Calu3 (cell line): ENCODE measurements at regions not wholly inside any gene's neighbourhood (a gene's known extent, or its start where the extent isn't known, plus 50 kb on each side); places are given as distances from the start of the nearest gene placed in this dataset.

ENCODE experiments used
- BruUV-seq: library from RNA; stranded (reverse); fragments of 400-500 nt; replicated peaks from 2 replicates; lab custom pipeline; 2021; lab: Mats Ljungman, UMichigan
- CTCF ChIA-PET: fragments of 300-600 bp; sonication (Branson Sonifier 250); formaldehyde crosslinking; loops from one replicate; lab custom pipeline; 2022; ENCODE audit warnings: antibody characterized with exemption; lab: Charles Lee
- DNase-seq: peaks from one replicate; pipeline ENCODE4 v3.0.0; 2022
- H3K27ac Mint-ChIP-seq: one replicate; pipeline ENCODE4 v1.8.0; 2022; ENCODE audit warnings: mixed read lengths; ENCODE audit not compliant: unreplicated experiment
- H3K27me3 Mint-ChIP-seq: one replicate; pipeline ENCODE4 v1.8.0; 2022; ENCODE audit warnings: mixed read lengths; ENCODE audit not compliant: unreplicated experiment
- H3K36me3 Mint-ChIP-seq: one replicate; pipeline ENCODE4 v1.8.0; 2022; ENCODE audit warnings: mild to moderate bottlenecking, moderate library complexity, mixed read lengths; ENCODE audit not compliant: insufficient read depth, unreplicated experiment
- H3K4me1 Mint-ChIP-seq: one replicate; pipeline ENCODE4 v1.8.0; 2022; ENCODE audit warnings: mild to moderate bottlenecking, low read depth, mixed read lengths; ENCODE audit not compliant: unreplicated experiment
- H3K4me3 Mint-ChIP-seq: one replicate; pipeline ENCODE4 v1.8.0; 2022; ENCODE audit warnings: mild to moderate bottlenecking, low read depth, moderate library complexity, mixed read lengths; ENCODE audit not compliant: unreplicated experiment
- H3K9me3 Mint-ChIP-seq: one replicate; pipeline ENCODE4 v1.8.0; 2022; ENCODE audit warnings: low read depth, mixed read lengths; ENCODE audit not compliant: unreplicated experiment
- CTCF ChIP-seq: fragments of 200-600 bp; IDR thresholded peaks from one replicate; pipeline ENCODE4 v1.8.0; 2022; ENCODE audit warnings: antibody characterized with exemption; ENCODE audit not compliant: unreplicated experiment
- intact Hi-C: fragments of 100-400 bp; cut with micrococcal nuclease; formaldehyde crosslinking; loops from one replicate; pipeline ENCODE4 v1.10.0; 2022; ENCODE audit not compliant: unreplicated experiment

GRCh38 chr20:40602381-40602780 lies 86.7 kb downstream of the MAFB start:
- no peak overlapping the region for H3K4me3 Mint-ChIP-seq
- H3K27me3 Mint-ChIP-seq: peaks cover 43% of the 10 kb centered on the region
- H3K27ac Mint-ChIP-seq: no peak overlapping the region
- no peak for TF ChIP-seq CTCF
- no peaks in the 10 kb centered on the region for H3K4me1 Mint-ChIP-seq
- CTCF ChIA-PET: no interaction called here
- intact Hi-C loops: no loop called here
- no peaks in the 10 kb centered on the region for H3K36me3 Mint-ChIP-seq
- BruUV-seq: no TSS peak
- H3K9me3 Mint-ChIP-seq: peaks cover 4% of the 10 kb centered on the region
- no peak for DNase-seq

GRCh38 chr20:40600441-40601219 lies 88.4 kb downstream of the MAFB start:
- no peak for DNase-seq
- H3K4me1 Mint-ChIP-seq: no peaks in the 10 kb centered on the region
- H3K9me3 Mint-ChIP-seq: peaks cover 4% of the 10 kb centered on the region
- no peak overlapping the region for H3K27ac Mint-ChIP-seq
- BruUV-seq: no TSS peak
- peaks cover 30% of the 10 kb centered on the region for H3K27me3 Mint-ChIP-seq
- intact Hi-C loops: no loop called here
- CTCF ChIA-PET: no interaction called here
- H3K4me3 Mint-ChIP-seq: no peak overlapping the region
- no peaks in the 10 kb centered on the region for H3K36me3 Mint-ChIP-seq
- no peak for TF ChIP-seq CTCF

GRCh38 chr20:40599987-40600386 lies 89.0 kb downstream of the MAFB start:
- no peaks in the 10 kb centered on the region for H3K4me1 Mint-ChIP-seq
- intact Hi-C loops: no loop called here
- H3K36me3 Mint-ChIP-seq: no peaks in the 10 kb centered on the region
- no peak overlapping the region for H3K27ac Mint-ChIP-seq
- H3K4me3 Mint-ChIP-seq: no peak overlapping the region
- peaks cover 4% of the 10 kb centered on the region for H3K9me3 Mint-ChIP-seq
- BruUV-seq: no TSS peak
- TF ChIP-seq CTCF: no peak
- DNase-seq: no peak
- CTCF ChIA-PET: no interaction called here
- peaks cover 30% of the 10 kb centered on the region for H3K27me3 Mint-ChIP-seq

DNA sequence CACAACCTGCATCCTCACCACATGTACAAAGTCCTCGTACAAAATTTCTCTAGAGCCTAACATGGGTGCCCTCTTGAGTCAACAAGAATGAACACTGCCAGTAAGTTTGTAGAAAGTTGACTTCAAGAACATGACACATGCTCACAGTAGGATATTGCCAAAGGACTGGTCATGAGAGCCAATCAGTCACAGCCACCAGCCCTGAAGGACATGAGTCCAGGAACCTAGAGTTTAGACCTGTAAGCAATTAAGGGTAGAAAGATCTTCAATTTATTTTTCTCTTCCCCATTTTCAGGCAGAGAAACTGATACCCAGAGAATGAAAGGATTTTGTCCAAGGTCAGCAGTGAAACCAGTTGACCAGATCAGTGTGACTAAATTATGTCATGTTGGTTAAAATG lies 96.1 kb downstream of the MAFB start:
- TF ChIP-seq CTCF: no peak
- intact Hi-C loops: no loop called here
- no peaks in the 10 kb centered on the region for H3K36me3 Mint-ChIP-seq

More for the DNA sequence above, 96.1 kb downstream of the MAFB start:
- H3K4me3 Mint-ChIP-seq: no peak overlapping the region
- no peak for DNase-seq
- H3K4me1 Mint-ChIP-seq: no peaks in the 10 kb centered on the region
- H3K27me3 Mint-ChIP-seq: peaks cover 77% of the 10 kb centered on the region
- CTCF ChIA-PET: no interaction called here
- no peak overlapping the region for H3K27ac Mint-ChIP-seq
- no peaks in the 10 kb centered on the region for H3K9me3 Mint-ChIP-seq
- BruUV-seq: no TSS peak
